Skeletal muscle tissue (tissue), 3 donors: ENCODE measurements at regions not wholly inside any gene's neighbourhood (a gene's known extent, or its start where the extent isn't known, plus 50 kb on each side); places are given as distances from the start of the nearest gene placed in this dataset.
A peak's percentile ranks its signal among the peaks of the same experiment; 100 is the strongest.
"Not testable (repeated sequence)": the region's sequence is repeated elsewhere in the genome, so short reads cannot be mapped to it uniquely, and the experiment has no call there.

Experiments
- H3K27ac ChIP-seq: one replicate; pipeline ENCODE4 v1.7.0; 2013; ENCODE audit warnings: mild to moderate bottlenecking, low read depth, low read length, inconsistent platforms
- H3K27me3 ChIP-seq, 3 donors: one replicate each; pipeline ENCODE4 v1.7.0; 2013; ENCODE audit warnings: low read length in 3 of 3; ENCODE audit not compliant: control insufficient read depth in 3 of 3, insufficient read depth in 3 of 3
- H3K36me3 ChIP-seq, 3 donors: one replicate each; pipeline ENCODE4 v1.7.0; 2013; ENCODE audit warnings: low read length in 3 of 3; ENCODE audit not compliant: control insufficient read depth in 3 of 3, insufficient read depth in 3 of 3
- H3K4me1 ChIP-seq, 3 donors: one replicate each; pipeline ENCODE4 v1.7.0; 2013; ENCODE audit warnings: low read length in 3 of 3, mild to moderate bottlenecking in 3 of 3; ENCODE audit not compliant: control insufficient read depth in 3 of 3, insufficient read depth in 3 of 3
- H3K4me3 ChIP-seq, 3 donors: one replicate each; pipeline ENCODE4 v1.7.0; 2013; ENCODE audit warnings: low read length in 3 of 3
- H3K9ac ChIP-seq, 3 donors: one replicate each; pipeline ENCODE4 v1.7.0; 2013; ENCODE audit warnings: low read length in 3 of 3, mild to moderate bottlenecking in 3 of 3, moderate library complexity in 2 of 3, low read depth in 1 of 3
- H3K9me3 ChIP-seq, 3 donors: one replicate each; pipeline ENCODE4 v1.7.0; 2013; ENCODE audit warnings: low read length in 3 of 3; ENCODE audit not compliant: control insufficient read depth in 3 of 3
- donor health status: Osteomylitis.

DNA sequence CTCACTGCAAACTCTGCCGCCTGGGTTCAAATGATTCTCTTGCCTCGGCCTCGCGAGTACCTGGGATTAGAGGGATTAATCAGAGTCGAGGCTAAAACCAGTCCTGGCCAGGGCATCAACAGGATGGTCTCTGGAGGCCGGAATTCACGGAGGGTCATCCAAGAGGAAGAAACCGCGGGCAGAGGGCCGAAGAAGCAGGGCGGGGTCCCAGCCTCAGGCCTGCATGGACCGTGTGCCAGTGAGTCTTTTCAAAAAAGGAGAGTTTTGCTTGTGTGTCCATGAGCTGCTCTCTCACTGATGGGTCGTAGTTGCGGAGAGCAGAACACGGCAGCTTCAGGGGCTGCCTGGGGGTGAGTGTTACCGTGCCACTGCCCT, 295.1 kb upstream of the ZNF337 start:
- Histone ChIP-seq H3K27ac (no peak overlapping the region), H3K9ac (no peak overlapping the region), H3K36me3 (no peaks in the 10 kb centered on the region), H3K9me3 (no peaks in the 10 kb centered on the region), H3K27me3 (peaks cover 0 to 5% (median 0%) of the 10 kb centered on the region in 3 donors), H3K4me1 (peaks cover 0 to 4% (median 3%) of the 10 kb centered on the region in 3 donors), H3K4me3 (no peak overlapping the region)

DNA sequence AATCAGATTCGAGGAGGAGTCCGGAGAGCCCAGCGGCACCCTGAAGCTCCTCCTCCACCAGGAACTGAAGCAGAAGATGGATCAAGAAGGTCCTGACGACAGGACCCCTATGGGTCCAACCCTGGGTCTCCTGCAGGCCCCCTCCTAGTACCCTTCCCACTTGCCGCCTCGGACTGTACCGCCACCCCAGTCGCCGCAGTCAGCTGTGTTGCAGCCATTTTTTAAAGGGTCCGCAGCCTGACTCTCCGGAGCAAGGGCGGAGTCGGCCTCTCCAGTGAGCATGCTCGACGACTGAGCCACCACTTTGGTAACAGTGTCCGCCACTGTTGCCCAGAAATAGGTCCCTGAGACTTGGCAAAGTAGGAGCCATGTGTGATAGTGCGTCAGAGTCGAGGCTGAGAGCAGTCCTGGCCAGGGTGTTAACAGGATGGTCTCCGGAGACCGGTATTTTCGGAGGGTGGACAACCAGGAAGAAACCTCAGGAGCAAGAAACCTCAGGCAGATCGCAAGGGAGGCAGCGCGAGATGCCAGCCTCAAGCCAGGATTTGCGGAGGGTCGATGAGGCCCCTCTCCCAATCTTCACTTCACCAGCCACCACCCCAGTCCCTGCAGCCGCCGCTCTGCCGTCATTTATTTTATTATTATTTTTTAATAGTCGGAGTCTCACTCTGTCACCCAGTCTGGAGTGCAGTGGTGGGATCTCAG, 294.6 kb upstream of the ZNF337 start:
- Histone ChIP-seq H3K4me3 (no peak overlapping the region), H3K27me3 (peaks cover 0 to 7% (median under 1%) of the 10 kb centered on the region in 3 donors), H3K9ac (no peak overlapping the region), H3K4me1 (peaks cover 0 to 4% (median 3%) of the 10 kb centered on the region in 3 donors), H3K27ac (no peak overlapping the region), H3K36me3 (no peaks in the 10 kb centered on the region), H3K9me3 (no peaks in the 10 kb centered on the region)

- not testable (repeated sequence) for H3K27ac ChIP-seq, H3K4me1 ChIP-seq, H3K36me3 ChIP-seq, H3K4me3 ChIP-seq, H3K9ac ChIP-seq, H3K9me3 ChIP-seq
- peaks cover 0 to 11% (median 4%) of the 10 kb centered on the region in 3 donors for H3K27me3 ChIP-seq
Observed at GRCh38 chr20:25989686-25990085, 293.0 kb upstream of the ZNF337 start.

DNA sequence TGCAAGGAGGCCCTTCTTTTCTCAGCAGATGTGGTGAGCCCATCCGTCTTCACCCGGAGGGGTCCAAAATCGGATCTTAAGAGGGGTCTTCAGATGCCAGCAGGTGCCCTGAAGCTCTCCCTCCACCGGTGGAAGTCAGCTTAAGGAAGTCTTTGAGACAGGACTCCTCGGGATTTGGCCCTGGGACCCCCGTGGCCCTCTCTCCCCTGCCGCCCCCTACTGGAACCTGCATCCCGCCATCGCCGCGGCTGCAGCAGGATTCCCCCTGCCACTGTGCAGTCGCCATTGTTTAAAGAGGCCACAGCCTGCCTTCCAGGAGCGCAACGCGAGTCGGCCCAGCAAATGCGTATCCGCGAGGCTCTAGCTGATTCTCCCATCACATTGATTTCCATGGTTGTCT, 292.5 kb upstream of the ZNF337 start:
- peaks cover 0 to 11% (median 4%) of the 10 kb centered on the region in 3 donors for H3K27me3 ChIP-seq
- H3K4me3 ChIP-seq = no peak overlapping the region
- H3K9me3 ChIP-seq = no peaks in the 10 kb centered on the region
- H3K4me1 ChIP-seq = peaks cover 0 to 7% (median 5%) of the 10 kb centered on the region in 3 donors
- H3K9ac ChIP-seq = no peak overlapping the region
- no peaks in the 10 kb centered on the region for H3K36me3 ChIP-seq
- no peak overlapping the region for H3K27ac ChIP-seq

DNA sequence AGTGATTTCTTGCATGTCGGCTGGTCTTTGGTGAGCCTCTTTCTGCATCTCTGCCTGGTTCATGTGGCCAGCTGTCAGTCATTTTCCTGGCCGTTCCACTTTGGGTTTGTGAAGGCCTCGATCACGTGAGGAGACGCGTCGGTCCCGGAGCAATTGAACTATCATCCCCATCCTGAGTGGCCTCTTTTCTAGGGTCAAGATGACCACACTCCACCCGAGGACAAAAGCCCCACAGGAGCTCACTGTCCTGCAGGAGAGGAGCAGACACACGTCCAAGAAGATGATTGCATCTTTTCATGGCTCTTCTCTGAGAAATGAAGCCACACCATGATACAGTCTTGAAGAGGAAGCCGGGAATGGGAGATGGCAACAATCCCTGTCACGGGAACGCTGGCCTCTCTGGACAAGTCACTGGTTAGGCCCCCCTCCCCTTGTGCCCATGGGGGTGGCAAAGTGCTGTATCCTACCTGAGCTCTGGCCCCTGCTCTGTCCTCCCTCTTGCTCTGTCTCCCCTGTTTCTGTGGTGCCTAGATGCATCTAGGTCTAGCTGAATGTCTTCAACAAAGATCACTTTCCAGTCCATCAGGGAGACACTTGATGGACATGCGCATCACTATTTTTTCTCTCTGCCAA, 291.4 kb upstream of the ZNF337 start:
- not testable (repeated sequence) for H3K36me3 ChIP-seq, H3K27ac ChIP-seq, H3K9ac ChIP-seq, H3K4me1 ChIP-seq, H3K4me3 ChIP-seq, H3K9me3 ChIP-seq
- peaks cover 0 to 11% (median 4%) of the 10 kb centered on the region in 3 donors for H3K27me3 ChIP-seq

DNA sequence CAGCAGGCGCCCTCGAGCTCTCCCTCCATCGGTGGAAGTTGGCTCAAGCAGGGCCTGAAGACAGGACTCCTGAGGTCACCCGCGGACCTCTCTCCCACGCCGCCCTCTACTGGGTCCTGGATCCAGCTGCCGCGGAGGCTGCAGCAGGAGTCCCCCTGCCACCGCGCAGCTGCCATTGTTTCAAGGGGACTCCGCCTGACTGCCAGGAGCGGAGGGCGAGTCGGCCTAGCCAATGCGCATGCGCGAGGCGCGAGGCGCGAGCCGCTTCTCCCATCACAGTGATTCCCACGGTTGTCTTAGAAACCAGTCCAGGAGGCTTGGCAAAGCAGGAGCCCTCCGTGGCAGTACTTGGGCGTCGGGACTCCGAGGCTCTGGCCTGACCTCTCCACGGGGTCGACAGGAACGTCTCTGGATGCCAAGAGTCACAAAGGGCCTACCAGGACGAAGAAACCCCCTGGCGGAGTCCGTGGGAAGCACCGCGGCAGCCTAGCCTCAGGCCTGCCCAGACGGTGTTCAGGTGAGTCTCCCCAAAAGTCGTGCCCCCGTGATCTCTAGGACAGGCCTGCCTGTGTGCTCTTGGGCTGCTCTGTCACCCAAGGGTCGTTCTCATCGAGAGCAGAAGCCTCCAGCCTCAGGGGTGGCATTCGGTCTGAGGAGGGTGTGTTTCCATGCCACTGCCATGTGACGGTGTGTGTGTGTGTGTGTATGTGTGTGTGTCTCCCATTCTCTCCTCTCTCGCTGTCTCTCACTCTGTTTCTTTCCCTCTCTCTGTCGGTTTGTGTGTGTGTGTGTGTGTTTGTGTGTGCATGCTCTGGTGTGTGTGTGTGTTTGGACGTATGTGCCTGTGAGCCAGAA, 290.6 kb upstream of the ZNF337 start:
- no peaks in the 10 kb centered on the region for H3K9me3 ChIP-seq
- H3K4me3 ChIP-seq = peak overlapping the region; percentile 40 to 67 (median 51)
- peak overlapping the region in 2 of 3 donors; percentile 25 to 45 for H3K9ac ChIP-seq
- H3K4me1 ChIP-seq = peaks cover 0 to 7% (median 5%) of the 10 kb centered on the region in 3 donors
- H3K27me3 ChIP-seq = peaks cover 0 to 11% (median 4%) of the 10 kb centered on the region in 3 donors
- no peak overlapping the region for H3K27ac ChIP-seq
- H3K36me3 ChIP-seq = no peaks in the 10 kb centered on the region

GRCh38 chr20:25985597-25985996, 288.9 kb upstream of the ZNF337 start:
- Histone ChIP-seq H3K4me3 (peak overlapping the region in 1 of 3 donors; percentile 32), H3K4me1 (peaks cover 0 to 7% (median 5%) of the 10 kb centered on the region in 3 donors)

DNA sequence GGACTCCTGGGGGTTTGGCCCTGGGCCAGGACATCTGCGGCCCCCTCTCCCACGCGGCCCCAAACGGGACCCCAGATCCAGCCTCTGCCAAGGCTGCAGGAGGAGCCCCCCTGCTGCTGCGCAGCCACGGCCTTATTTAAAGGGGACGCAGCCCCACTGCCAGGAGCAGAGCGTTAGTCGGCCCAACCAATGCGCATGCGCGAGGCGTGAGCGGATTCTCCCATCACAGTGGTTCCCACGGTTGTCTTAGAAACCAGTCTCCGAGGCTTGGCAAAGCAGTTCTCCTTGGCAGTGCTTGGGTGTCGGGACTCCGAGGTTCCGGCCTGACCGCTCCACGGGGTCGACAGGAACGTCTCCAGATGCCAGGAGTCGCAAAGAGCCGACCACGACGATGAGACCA, 288.3 kb upstream of the ZNF337 start:
- Histone ChIP-seq H3K9me3 (no peaks in the 10 kb centered on the region), H3K4me3 (peak overlapping the region; percentile 32 to 64 (median 41)), H3K9ac (peak overlapping the region in 1 of 3 donors; percentile 57), H3K36me3 (no peaks in the 10 kb centered on the region), H3K4me1 (peaks cover 0 to 7% (median 5%) of the 10 kb centered on the region in 3 donors), H3K27me3 (peaks cover 0 to 11% (median 4%) of the 10 kb centered on the region in 3 donors), H3K27ac (no peak overlapping the region)

More at GRCh38 chr20:25985597-25985996, 288.9 kb upstream of the ZNF337 start:
- no peak overlapping the region for H3K27ac ChIP-seq
- H3K9ac ChIP-seq = no peak overlapping the region
- H3K36me3 ChIP-seq = no peaks in the 10 kb centered on the region
- no peaks in the 10 kb centered on the region for H3K9me3 ChIP-seq
- H3K27me3 ChIP-seq = peaks cover 0 to 11% (median 4%) of the 10 kb centered on the region in 3 donors

- H3K4me3 ChIP-seq, H3K9me3 ChIP-seq, H3K9ac ChIP-seq, H3K27ac ChIP-seq, H3K4me1 ChIP-seq, H3K36me3 ChIP-seq: not testable (repeated sequence)
- H3K27me3 ChIP-seq = peaks cover 0 to 11% (median 4%) of the 10 kb centered on the region in 3 donors
Observed at GRCh38 chr20:25982701-25983100, 286.0 kb upstream of the ZNF337 start.
